ENCODE measurements at regions not wholly inside any gene's neighbourhood (a gene's known extent, or its start where the extent isn't known, plus 50 kb on each side); places are given as distances from the start of the nearest gene placed in this dataset.
"Not testable (repeated sequence)": the region's sequence is repeated elsewhere in the genome, so short reads cannot be mapped to it uniquely, and the experiment has no call there.

DNA sequence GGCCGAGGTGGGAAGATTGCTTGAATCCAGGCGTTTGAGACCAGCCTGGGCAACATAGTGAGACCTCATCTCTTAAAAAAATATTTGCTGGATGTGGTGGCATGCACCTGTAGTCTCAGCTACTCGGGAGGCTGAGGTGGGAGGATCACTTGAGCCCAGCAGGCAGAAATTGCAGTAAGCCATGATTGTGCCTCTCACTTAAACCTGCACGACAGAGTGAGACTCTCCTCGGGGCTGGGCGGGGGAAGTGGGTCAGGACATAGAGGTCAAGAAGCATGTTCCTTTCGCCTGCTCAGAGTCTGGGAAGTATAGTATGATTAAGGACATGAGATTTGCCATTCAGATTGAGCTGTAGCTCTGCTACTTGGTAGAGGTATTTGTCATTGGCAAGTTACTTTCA is 52.3 kb downstream of the SEPTIN7 start:
- DNase-seq = not testable (repeated sequence)

DNA sequence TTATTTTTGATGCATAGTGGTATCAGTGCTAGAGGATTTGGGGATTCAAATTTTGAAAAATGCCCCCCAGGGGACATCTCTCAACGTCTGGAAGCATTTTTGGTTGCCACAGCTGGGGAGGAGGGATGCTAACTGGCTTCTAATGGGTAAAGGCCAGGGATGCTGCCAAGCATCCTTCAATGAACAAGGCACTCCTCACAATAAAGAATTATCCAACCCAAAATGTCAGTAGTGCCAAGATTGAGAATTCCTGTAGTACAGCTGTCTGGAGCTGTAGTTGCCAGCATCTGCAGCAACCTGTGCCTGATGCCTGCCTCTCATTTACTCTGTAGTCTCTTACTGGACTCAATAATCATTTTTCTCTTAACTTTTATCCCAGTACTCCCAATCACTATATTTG is 53.5 kb downstream of the SEPTIN7 start:
- no peak for DNase-seq

DNA sequence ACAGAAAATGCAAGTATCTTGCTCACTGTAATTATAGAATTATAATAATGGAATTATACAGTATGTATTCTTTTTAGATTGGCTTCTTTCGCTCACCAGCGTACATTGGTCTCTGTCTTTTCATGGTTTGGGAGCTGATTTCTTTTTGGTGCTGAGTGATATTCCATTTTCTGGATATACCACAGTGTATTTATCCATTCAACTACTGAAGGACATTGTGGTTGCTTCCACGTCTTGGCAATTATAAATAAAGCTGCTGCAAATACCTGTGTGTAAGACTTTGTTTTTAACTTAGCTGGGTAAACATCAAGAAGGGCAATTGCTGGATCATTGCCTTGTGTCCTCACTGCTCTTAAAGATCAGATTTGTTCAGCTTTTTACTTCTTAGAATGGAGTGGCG is 55.3 kb downstream of the SEPTIN7 start:
- DNase-seq = no peak

DNA sequence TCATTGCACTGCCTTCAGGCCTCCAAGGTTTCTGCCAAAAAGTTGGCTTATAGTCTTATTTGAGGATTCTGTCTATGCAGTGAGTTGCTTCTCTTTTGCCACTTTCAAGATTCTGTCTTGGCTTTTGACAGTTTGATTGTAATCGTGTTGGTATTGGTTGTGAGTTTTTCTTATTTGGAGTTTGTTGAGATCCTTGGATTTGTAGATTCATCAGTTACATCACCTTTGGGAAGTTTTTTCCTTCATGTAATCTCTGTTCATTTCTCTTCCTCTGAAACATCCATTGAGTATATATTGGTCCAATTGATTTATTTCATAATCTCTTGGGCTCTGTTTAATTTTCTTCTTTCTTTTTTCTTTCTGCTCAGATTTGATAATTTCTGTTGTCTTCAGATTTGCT is 59.8 kb downstream of the SEPTIN7 start:
- no peak for DNase-seq

DNA sequence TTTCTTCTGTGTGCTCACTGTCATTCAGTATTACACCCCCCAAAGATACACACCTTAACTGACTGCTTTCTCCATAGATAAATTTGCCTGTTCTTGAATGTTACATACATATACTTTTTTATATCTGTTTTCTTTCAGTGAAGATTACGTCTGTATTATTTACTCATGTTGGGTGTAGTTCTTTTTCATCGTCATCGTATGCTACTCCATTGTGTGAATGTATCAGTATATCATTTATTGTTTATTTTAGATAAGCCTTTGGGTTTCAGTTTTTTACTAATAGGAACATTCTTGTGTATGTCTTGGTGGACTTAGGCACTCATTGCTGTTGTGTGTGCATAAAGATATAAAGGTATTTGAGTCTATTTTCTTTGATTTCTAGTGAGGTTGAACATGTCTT is 64.4 kb downstream of the SEPTIN7 start:
- DNase-seq = no peak

DNA sequence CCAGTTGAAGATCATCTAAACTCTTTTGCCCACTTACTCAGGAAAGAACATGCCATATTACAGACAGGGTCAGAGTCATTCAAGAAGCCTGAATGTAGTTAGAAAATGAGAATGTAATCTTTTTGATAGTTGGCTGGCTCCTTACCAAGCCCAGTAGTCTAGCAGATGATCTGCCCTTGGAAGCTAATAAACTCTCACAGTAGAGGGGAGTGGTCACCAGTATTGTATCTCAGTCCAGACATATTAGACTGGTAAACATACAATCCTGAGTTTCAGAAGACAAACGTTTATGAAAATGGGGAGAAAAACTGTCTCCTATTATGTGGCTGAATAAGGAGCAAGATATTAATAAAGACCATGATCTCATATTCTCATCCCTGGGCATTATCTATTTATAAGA is 65.3 kb downstream of the SEPTIN7 start:
- no peak for DNase-seq

DNA sequence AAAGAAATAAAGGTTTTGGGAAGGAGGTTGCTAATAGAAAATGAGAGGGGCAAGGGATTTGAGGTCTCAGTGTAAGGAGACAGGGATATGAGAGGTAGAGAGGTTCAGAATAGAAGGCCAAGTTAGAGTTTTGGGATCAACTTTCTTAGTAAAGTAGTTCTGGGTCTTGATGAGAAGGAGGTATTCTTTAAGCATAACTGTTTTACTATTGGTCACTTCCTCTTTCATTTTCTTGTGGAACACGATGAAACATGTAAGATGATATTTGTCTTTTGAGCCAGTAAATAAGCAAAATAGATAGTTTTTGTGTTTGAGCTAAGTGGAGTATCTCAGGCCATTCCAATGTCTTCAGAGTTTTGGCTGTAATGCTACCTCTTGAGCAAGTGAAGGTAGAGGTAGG is 68.3 kb downstream of the SEPTIN7 start:
- not testable (repeated sequence) for DNase-seq

DNA sequence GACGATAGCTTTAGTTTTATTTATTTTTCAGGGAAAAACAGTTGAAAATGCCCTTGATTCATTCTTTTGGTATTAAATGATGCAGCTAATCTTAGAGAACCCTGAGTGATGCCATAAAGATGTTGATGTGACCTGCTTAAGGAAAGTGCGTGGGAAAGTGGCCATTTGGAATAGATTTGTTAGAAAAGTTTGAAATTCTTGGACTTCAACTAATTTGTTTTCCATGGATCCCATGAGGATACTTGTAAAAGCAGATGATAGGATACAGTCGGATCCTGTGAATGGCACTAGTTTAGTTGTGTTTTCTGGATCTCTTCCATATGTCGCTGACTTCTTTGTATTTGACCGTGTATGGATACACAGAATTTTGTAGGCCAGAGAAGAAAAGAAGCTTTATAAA is 69.0 kb downstream of the SEPTIN7 start:
- DNase-seq = no peak

DNA sequence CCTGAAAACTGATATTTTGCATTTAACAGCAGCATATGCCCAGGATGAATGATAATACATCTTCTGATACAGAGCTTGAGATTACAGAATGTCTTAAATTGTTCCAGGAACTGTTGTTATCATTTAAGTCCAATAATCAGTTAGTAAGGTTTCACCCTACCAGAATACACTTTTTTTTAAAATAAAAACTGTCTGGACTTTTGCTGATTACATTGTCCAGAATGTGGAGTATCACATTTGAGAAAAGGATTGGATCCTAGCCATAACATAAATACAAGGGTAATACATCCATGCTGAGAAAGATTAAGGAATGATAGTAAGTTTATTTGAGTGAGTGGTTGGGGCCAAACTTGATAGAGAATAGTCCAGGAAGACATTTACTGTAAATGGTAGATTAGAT is 71.0 kb downstream of the SEPTIN7 start:
- no peak for DNase-seq

DNA sequence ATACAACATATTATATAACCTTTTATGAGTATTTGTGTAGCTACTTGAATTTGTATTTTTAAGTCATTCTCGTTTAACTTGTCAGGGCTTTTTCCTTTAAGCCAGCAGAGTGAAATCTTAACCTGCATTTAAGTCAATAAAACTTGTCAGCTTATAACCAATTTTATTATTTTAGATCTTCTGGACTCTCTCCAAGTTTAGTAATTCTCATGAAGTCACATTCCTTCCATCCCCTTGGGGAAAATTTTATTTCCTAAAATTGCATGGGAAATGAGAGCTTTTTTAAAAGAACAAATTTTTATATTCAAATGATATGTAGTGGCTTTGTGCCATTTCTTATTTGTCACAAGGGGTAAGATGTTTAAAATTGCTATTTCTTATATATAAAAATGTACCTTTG is 74.0 kb downstream of the SEPTIN7 start:
- no peak for DNase-seq

DNA sequence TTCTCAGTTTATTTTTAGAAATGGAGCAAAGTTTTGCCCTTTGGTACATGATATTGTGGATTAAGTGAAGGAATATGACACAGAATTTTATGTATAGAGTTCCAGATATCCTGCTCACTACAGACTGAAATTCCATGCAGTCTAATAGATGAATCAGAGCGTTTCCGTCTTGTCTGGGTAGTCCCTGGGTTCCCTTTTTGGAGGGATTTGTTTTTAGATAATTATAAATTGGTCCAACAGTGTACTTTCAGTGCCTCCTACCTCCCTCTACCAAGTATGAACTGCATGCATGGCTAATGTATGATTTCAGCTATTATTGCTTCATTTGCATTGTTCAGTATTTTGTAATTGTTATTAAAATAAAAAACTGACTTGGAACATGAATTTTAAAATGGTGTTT is 74.4 kb downstream of the SEPTIN7 start:
- no peak for DNase-seq

DNA sequence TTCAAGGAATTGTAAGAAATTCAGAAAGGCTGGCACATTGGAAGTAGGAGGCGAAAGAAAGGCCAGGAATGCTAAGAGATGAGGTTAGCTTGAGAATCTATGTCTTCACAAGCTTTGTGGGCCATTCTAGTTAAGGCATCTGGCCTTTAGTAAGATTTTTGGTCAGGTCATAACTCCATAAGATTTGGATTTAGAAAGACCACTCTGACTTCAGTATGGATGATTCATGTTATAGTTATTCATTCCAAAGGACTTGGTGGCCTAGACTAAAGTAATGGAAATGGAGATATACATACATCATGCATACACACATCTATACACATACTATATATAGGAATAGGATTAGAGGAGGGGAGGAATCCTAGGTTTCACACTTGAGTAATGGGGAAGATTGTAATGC is 77.5 kb downstream of the SEPTIN7 start:
- no peak for DNase-seq

DNA sequence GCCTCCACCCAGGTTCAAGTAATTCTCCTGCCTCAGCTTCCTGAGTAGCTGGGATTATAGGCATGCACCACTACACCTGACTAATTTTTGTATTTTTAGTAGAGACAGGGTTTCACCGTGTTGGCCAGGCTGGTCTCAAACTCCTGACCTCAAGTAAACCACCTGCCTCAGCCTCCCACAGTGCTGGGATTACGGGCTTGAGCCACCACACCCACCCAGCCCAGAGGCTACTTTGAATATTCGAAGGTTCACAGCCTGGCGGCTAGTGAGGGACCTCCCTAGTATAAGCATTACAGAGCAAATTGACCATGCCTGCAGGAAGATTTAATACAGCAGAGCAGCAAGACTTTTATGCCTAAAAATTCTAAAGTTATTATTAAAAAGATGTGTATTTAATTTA is 86.6 kb downstream of the SEPTIN7 start:
- DNase-seq = not testable (repeated sequence)

DNA sequence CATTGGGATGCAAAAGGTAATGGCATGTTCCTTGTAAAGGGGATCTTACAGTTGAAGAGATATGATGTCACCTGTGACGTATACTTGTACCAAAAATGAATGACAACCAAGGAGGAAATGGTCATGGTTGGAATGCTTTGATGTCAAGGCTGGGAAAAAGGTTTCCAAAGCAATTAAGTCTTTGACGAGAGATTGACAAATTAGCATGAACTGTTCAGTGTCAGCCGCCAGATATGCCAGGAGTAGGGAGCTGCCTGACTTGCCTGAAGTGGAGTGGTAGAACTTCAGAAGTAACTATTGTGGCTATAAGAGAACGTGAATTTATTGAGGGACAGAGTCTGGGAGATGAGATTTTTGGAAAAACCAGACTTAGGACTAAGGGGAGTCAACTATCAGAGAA is 88.1 kb downstream of the SEPTIN7 start:
- DNase-seq = no peak

DNA sequence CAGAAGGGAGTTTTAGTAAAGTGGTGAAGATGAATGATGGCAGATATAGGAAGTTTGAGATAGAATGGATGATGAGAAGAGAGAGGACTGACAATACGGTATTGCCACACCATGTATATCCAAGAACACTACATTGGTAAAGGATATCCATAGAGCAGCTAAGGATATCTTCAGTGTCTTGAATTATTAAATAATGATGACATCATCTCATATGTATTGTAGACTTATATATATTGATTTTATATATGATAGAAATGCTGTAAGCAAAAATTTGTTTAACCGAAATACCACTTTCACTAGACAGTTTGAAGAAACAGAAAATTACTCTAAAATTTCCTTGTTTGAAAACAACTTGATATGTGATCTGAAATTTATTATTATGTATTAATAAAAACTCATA is 89.0 kb downstream of the SEPTIN7 start:
- no peak for DNase-seq

DNA sequence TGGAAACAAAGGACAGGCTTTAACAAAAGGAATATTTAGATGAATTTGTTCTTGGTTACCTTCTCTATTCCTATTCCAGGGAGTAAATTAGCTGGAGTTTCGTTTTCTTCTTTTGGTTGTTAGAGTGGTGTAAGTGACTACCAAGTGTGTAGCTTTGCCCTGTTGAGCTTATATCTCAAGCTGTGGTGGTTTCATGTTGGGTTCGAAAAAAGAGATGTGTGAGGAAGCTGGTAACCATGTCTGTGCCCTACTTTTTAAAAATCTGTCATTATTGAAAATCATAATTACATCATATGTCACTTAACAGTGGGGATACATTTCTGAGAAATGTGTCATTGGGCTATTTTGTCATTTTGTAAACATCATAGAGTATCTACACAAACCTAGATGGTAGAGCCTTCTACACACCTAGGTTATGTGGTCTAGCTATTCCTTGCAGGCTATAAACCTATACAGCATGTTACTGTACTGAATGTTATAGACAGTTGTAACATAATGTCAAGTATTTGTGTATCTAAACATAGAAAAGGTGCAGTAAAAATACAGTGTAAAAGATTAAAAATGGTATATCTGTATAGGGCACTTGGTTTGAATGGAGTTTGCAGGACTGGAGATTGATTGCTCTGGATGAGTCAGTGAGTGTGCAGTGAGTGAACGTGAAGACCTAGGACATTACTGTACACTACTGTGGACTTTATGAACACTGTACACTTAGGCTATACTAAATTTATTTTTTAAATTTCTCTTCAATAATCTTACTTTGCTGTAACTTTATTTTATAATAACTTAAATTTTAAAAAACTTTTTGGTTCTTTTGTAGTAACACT is 90.4 kb downstream of the SEPTIN7 start:
- no peak for DNase-seq

DNA sequence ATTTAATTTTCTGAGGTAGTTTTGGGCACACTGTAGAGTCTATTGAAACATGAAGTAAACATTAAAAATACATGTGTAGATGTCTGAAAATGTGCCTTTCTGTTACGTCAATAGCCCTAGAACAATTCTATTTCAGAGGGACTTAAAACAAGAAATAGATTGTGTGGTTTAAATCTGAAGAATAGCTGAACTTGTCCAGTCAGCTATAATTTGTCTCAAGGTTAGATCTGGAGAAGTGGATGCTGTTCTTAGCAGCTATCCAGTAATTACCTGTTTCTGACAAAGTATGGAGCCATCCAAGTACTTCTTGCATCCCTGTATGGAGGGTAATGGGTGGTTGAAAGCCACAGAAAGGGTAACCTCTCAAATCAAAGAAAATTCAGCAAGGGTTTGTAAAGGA is 92.8 kb downstream of the SEPTIN7 start:
- DNase-seq = no peak

DNA sequence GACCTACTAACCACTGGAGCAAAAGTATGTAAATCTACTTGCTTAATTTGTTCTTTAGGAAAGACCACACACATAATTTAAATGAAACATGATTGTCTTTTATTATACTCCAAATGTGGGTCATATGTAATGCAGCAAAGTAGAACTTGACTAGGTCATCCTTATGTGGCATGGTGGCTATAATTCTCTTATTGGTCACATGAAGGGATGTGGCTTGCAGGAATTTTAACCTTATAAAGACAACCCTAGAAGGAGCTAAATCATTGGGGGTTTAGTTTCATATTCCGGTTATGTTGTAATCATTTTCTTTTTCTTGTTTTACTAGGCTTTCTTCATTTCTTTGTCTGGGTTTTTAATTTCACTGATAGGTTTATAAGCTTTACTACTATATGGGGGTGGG is 93.9 kb downstream of the SEPTIN7 start:
- no peak for DNase-seq

DNA sequence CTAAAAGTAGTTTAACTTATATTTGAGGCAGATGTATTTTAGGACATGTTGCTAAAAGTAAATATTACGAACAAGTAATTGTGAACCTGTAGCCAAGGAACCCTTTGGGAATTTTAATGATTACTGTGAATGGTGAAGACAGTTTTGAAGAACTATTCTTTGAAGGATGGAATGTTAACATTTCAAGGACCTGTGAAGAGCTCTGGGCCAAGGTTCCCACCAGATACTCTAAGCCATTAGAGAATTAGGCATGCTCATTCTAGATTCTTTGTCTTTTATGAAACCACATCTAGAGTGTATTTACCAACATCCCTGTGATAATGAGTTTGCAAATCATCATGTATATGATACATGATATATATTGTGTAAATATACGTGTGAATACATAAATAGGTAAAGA is 99.8 kb downstream of the SEPTIN7 start:
- no peak for DNase-seq

DNA sequence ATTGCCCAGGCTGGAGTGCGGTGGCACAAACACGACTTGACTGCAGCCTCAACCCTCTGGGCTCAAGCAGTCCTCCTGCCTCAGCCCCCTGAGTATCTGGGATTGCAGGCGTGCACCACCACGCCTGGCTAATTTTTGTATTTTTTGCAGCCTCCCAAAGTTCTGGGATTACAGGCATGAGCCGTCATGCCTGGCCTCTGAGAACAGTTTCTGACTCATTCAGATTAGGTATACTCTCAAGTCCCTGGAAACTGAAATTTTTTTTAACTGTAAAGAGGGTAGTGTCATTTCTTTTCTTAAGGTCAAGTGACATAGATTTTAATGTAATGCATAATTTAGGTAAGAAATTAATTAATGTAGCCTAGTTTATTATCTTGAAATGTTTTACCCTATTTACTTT is 104.7 kb downstream of the SEPTIN7 start:
- DNase-seq = no peak

DNA sequence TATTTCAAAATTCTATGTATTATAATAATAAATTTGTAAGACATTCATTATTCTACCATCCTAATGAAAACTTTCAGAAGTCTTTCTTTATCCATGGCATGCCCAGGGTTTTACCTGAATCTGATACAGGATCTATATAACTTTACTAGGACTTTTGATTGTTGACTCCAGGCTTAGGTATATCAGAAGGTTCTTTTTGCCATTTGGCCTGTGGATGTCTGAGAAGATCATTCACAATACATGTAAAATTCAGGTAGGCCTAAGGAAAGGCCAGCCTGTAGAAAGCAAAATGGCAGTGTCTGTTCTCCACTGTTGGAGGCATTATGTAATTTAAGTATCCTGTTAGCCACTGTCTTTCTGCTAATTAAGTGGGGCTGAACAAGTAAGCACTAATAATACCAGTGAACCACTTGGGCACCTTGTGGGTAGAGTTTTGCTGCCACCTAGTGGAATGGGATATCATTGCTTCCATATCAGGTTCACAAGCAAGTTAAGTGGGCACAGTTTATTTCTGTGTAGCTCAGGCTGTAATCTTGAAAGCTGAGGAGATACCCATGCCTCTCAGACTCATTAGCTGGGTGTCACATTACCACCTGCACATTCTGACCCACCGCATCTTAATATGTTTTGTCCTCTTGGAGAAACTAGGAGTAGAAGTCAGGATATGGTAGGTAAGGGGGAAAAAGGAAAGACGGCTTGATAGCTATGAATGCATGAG is 105.5 kb downstream of the SEPTIN7 start:
- peak; percentile 78 for DNase-seq

DNA sequence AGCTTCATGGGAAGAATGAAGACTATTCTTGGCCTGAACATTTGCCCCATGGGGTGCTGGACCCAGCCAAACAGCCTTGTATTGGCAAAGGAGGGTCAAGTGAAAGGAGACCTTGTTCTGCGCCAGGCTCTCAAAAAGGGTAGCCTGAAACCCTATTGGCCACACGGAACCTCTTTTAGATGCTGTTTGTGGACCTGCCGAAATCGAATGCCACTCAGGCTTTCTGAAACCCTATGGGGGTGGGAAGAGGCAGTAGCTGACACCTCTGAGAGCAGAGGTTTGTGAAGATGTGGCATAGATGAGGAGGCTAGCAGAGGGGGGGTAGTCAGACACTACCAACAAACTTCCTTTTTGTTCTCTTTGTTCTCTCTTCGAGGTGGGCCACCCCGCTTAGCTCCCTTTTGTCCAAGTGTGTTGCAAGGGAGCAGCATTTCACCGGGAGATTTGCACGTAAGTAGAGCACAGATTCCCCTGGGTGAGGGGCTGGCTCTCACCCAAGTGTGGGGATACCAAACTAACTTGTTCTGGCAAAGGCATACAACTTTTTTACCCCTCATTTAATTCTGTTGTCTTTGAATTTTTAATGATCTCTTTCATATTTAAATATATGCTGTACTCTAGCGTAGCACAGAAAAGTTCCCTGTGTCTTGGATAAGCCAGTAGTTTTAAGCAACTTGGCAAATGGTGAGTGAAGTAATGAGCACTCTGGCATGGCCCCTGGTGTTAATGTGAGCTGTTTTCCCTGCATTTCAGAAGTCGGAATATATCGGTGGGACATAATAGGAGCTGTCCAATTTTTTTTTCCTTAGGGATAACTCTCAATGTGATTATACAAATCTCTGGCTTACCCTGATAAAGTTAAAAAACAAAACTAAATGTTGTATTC is 107.7 kb downstream of the SEPTIN7 start:
- no peak for DNase-seq

DNA sequence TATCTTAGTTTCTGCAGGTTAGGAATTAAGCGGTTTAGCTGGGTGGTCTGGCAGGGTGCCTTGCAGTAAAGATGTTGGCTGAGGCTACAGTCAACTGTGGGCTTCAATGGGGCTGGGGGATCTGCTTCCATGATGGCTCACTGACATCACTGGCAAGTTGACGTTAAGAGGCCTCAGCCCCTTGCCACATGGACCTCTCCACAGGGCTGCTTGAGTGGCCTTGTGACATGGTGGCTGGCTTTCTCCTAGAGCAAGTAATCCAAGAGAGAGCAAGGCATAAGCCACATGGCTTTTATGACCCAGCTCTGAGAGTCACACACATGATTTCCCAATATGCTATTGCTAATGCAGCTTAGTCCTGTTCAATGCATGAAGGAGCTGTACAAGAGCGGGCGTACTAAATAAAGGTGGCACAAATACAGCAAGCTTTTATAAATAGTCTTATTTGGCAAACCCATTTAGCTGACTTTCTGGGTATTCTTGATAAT is 109.1 kb downstream of the SEPTIN7 start:
- no peak for DNase-seq

Data from femur (tissue), 1 donor.